ENCODE measurements at regions not wholly inside any gene's neighbourhood (a gene's known extent, or its start where the extent isn't known, plus 50 kb on each side); places are given as distances from the start of the nearest gene placed in this dataset.

- Histone ChIP-seq H3K27ac (no peak overlapping the region), H3K4me3 (no peak overlapping the region), H3K36me3 (no peaks in the 10 kb centered on the region), H3K9me3 (no peaks in the 10 kb centered on the region), H3K4me1 (no peaks in the 10 kb centered on the region), H3K27me3 (no peaks in the 10 kb centered on the region)
- DNase-seq, result no peak
- no peak for TF ChIP-seq CTCF (IDR thresholded peaks at IDR 0.05)
- intact Hi-C loops (cut with DNase I; ENCODE audit: low total_unique reads), result no loop called here
Measured at GRCh38 chr6:153207006-153207405, 75.9 kb upstream of the RGS17 start.

- H3K36me3 ChIP-seq, result no peaks in the 10 kb centered on the region
- H3K4me3 ChIP-seq, result no peak overlapping the region
- no peak for DNase-seq
- no peaks in the 10 kb centered on the region for H3K4me1 ChIP-seq
- TF ChIP-seq CTCF (IDR thresholded peaks at IDR 0.05), result no peak
- no peak overlapping the region for H3K27ac ChIP-seq
- H3K9me3 ChIP-seq, result no peaks in the 10 kb centered on the region
- no peaks in the 10 kb centered on the region for H3K27me3 ChIP-seq
- intact Hi-C loops (cut with DNase I; ENCODE audit: low total_unique reads), result no loop called here
Measured at GRCh38 chr6:153192943-153193885, 62.1 kb upstream of the RGS17 start.

DNA sequence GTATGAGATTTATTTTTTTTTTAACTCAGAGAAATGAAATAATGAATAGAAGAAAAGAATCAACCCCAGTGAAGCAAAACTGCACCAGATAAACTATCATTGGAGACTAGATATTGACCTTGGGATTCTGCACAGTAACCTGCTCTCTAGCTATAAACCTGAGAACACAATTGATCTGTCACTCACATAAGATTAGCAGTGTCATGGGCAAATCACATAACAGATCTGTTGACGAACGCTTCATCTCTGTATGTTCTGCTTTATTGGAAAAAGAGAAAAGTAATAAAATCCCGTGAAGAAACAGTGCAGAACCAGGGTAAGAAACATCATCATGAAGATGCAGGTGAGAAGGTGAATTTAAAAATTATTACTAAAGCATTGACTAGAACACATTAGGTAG lies 52.8 kb upstream of the RGS17 start:
- intact Hi-C loops (cut with DNase I; ENCODE audit: low total_unique reads), result no loop called here
- no peaks in the 10 kb centered on the region for H3K27me3 ChIP-seq
- H3K36me3 ChIP-seq, result no peaks in the 10 kb centered on the region
- no peak overlapping the region for H3K4me3 ChIP-seq
- H3K9me3 ChIP-seq, result no peaks in the 10 kb centered on the region
- no peak overlapping the region for H3K27ac ChIP-seq
- no peaks in the 10 kb centered on the region for H3K4me1 ChIP-seq
- DNase-seq, result no peak
- no peak for TF ChIP-seq CTCF (IDR thresholded peaks at IDR 0.05)
